Stimulated activated naive CD8-positive, alpha-beta T cell treated with anti-CD3 and anti-CD28 coated beads, Interleukin-15, amount 100 ng/mL, for 72 hours (primary cell): ENCODE measurements at regions not wholly inside any gene's neighbourhood (a gene's known extent, or its start where the extent isn't known, plus 50 kb on each side); places are given as distances from the start of the nearest gene placed in this dataset.
A peak's percentile ranks its signal among the peaks of the same experiment; 100 is the strongest.

Experiments
- ATAC-seq: fragments of 150-1000 bp; cut with Tn5 transposase; 2 replicates; pipeline ENCODE4 v1.10.0; 2021; ENCODE audit warnings: mild to moderate bottlenecking, moderate library complexity
- DNase-seq, 2 donors: peaks; one replicate each; pipeline ENCODE4 v3.0.0; 2021 to 2022
- H3K27ac Mint-ChIP-seq, 2 donors: one replicate each; pipeline ENCODE4 v1.8.0; 2022; ENCODE audit warnings: mild to moderate bottlenecking in 2 of 2, mixed read lengths in 2 of 2, moderate library complexity in 2 of 2
- H3K27me3 Mint-ChIP-seq: one replicate; pipeline ENCODE4 v1.8.0; 2022; ENCODE audit warnings: mixed read lengths
- H3K4me1 Mint-ChIP-seq: one replicate; pipeline ENCODE4 v1.8.0; 2022; ENCODE audit warnings: mild to moderate bottlenecking, mixed read lengths
- H3K4me3 Mint-ChIP-seq, 2 donors: one replicate each; pipeline ENCODE4 v1.8.0; 2022; ENCODE audit warnings: mild to moderate bottlenecking in 2 of 2, mixed read lengths in 2 of 2, moderate library complexity in 1 of 2
- H3K9me3 Mint-ChIP-seq, 2 donors: one replicate each; pipeline ENCODE4 v1.8.0; 2022; ENCODE audit warnings: mixed read lengths in 2 of 2

DNA sequence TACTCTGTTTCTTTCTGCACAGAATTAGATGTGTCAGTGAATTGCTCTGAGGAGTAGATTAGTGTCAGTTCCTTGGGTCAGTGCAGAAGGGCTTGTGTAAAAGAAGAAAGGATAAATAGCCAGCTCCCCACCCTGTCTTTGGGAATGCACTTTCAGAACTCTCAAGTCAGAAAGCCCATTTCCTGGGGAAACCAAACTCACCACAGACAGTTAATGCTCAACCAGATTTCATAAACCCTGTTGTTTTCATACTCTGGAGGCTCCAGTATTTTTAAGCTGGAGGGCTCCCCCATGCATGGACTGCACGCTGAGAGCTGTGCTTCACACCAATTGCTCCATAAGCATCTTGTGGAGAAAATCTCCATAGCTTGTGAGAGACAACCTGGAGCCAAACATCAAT, 449.7 kb downstream of the CDH26 start:
- Mint-ChIP-seq H3K4me1 (no peaks in the 10 kb centered on the region), H3K9me3 (peaks cover 0 to 20% of the 10 kb centered on the region in 2 donors), H3K27me3 (peaks cover 8% of the 10 kb centered on the region), H3K4me3 (no peak overlapping the region), H3K27ac (no peak overlapping the region)
- DNase-seq (no peak), ATAC-seq (no peak)

DNA sequence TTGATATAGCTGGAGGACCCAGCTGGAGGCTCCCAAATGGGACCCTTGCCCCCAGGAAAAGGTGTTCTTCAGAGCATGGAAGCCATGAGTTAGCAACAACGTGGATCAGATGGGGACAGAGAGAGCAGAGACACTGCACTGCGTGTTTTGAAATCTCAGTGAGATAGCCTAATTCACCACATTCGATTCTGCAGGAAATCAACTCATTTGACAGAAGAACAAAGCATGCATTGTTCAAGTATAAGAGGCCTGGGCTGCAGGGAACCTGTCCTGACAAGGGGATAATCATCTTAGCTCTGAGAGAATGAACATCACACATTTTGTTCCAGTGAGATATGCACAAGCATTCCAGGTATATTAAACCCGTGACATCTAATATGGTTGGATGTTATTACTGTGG, 450.2 kb downstream of the CDH26 start:
- DNase-seq, result no peak
- ATAC-seq, result no peak
- H3K4me3 Mint-ChIP-seq, result no peak overlapping the region
- no peaks in the 10 kb centered on the region for H3K4me1 Mint-ChIP-seq
- H3K27ac Mint-ChIP-seq, result no peak overlapping the region
- H3K9me3 Mint-ChIP-seq, result peaks cover 0 to 20% of the 10 kb centered on the region in 2 donors
- H3K27me3 Mint-ChIP-seq, result peaks cover 8% of the 10 kb centered on the region

DNA sequence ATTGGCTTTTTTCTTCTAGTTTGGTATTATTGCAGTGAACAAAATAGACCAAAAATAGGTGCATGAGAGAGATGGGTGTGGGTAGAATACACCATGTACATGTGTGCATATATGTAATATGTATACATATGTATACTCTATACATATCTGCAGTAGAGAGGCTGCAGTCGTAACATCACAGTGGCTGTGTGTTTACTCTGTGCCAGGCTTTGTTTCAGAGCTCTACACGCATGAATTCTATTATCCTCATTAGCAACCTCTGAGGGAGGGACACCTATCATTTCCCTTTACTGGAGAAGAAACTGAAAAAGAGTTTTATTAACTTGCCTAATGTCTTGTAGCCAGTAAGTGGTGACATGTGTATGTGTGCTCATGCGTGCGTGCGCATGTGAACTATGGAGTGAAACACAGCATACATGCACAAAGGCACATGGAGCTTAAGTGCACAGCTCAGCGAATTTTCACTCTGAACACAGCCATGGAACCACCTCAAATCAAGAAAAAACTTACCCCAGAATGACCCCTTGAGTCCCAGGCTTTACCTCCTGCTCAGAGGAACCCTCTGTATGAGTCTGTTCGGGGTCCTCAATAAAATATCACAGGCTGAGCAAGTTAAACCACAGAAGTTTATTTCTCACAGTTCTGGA, 452.5 kb downstream of the CDH26 start:
- DNase-seq, result no peak
- no peaks in the 10 kb centered on the region for H3K4me1 Mint-ChIP-seq
- no peak for ATAC-seq
- peaks cover 8% of the 10 kb centered on the region for H3K27me3 Mint-ChIP-seq
- peaks cover 0 to 20% of the 10 kb centered on the region in 2 donors for H3K9me3 Mint-ChIP-seq
- no peak overlapping the region for H3K4me3 Mint-ChIP-seq
- no peak overlapping the region for H3K27ac Mint-ChIP-seq

DNA sequence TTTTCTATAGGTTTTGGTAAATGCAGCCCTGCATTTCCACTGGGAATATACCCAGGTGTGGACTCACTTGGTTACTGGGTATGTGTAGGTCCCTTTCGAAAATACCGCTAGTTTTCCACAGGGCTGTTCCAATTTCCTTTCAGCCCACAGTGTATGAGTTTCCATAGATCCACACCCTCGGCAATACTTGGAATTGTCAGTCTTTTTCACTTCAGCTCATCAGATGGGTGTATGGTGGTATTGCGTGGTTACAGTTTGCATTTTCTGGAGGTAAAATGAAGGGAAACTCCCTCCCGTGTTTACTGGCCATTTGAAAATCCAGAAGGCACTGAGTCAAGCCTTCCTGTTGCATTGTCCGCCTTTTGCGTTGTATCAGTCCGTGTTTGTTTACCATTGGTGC, 453.6 kb downstream of the CDH26 start:
- peaks cover 7% of the 10 kb centered on the region for H3K27me3 Mint-ChIP-seq
- ATAC-seq (no peak), DNase-seq (no peak)
- peaks cover 0 to 19% of the 10 kb centered on the region in 2 donors for H3K9me3 Mint-ChIP-seq
- no peak overlapping the region for H3K4me3 Mint-ChIP-seq
- no peaks in the 10 kb centered on the region for H3K4me1 Mint-ChIP-seq
- H3K27ac Mint-ChIP-seq, result peak overlapping the region in 1 of 2 donors; percentile 80

DNA sequence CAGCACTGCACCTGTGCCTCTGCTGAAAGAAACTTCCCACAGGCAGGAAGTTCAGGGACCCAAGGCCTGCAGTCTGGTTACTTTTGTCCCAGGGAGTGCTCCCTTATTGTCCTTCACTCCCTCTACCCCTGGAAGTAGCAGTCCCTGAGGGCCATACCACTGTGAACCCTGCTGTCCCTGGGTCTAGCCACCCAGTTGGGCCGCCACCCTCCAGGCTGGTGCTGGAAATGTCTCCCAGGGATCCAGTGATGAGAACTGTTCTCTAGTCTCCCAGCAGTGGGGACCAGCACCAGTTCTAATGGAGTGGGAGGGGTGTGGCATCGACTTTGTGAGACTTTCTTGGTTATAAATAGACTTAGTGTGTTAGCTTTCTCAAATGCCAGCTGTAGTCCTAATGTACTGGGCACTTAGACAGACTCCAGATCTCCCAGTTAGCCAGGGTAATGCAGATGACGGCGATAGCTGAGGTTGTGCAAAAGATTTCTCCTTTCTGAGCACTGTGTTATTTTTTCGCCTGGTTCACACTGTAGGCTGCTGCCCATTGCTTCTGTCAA, 462.5 kb downstream of the CDH26 start:
- ATAC-seq, result no peak
- Mint-ChIP-seq H3K9me3 (no peaks in the 10 kb centered on the region), H3K4me1 (no peaks in the 10 kb centered on the region), H3K27me3 (peaks cover 14% of the 10 kb centered on the region), H3K27ac (no peak overlapping the region), H3K4me3 (no peak overlapping the region)
- DNase-seq, result no peak

DNA sequence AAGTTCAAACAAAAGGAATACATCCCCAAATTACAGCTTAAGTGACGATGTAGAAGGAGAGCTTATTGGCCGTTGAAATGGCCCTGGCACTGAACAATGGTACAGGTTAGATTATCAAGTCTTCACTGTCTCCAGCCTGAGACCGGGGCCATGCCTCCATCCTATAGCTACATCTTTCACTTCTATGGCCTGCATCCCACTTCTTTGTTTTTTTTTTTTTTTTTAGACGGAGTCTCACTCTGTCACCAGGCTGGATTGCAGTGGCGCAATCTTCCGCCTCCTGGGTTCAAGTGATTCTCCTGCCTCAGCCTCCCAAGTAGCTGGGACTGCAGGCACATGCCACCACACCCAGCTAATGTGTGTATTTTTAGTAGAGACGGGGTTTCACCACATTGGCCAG, 464.6 kb downstream of the CDH26 start:
- Mint-ChIP-seq H3K9me3 (no peaks in the 10 kb centered on the region), H3K27ac (peak overlapping the region in 1 of 2 donors; percentile 78), H3K27me3 (peaks cover 4% of the 10 kb centered on the region), H3K4me1 (no peaks in the 10 kb centered on the region), H3K4me3 (no peak overlapping the region)
- no peak for DNase-seq
- no peak for ATAC-seq

DNA sequence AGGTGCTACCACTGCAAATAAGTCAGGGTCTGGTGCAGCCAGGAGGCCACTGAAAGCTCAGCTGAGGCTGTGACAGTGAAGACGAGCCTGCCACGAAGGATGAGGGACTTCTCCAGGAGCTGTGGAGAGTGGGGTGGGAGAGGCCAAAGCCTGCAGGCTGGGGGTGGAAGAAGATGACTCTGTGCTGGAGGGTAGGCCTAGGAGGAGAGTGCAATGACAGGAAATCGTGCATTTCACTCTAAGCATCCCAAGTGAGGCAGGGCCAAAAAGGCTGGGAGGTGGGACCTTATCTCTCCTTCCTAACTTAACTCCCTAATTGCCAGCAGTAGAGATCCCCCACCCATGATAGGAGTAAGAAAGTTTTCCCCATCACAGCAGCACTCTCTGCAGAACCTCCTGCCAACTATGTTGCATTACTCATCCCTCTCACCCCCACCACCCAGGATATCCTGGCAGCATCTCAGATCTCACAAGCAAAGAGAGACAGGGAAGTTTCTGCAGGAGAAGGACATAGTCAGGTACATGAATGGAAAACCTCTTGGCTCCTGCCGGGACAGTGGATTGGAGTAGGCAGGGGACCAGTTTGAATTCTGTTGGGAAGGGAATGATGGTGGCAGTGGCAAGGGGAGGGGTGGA, 466.2 kb downstream of the CDH26 start:
- no peaks in the 10 kb centered on the region for H3K9me3 Mint-ChIP-seq
- no peaks in the 10 kb centered on the region for H3K4me1 Mint-ChIP-seq
- H3K27ac Mint-ChIP-seq, result no peak overlapping the region
- DNase-seq (no peak), ATAC-seq (no peak)
- H3K4me3 Mint-ChIP-seq, result no peak overlapping the region
- no peaks in the 10 kb centered on the region for H3K27me3 Mint-ChIP-seq

DNA sequence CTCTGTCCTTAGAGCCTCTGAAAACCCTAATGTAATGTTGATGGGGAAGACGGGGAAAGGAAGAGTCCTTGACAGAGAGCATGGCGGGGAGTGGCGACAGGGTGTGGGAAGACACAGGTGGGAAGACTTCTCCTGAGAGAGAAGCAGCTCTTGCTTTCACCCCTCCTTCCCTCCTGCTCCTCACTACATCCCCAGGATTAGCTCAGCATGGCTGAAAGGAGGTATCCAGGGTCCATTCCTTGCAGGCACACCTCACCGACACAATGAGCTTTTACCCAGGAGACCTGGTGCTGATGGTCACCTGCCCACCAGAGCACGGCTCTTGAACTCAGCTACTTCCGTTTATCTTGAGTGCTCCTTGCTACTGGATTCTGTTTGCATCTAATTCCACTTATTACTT, 469.3 kb downstream of the CDH26 start:
- DNase-seq, result no peak
- ATAC-seq, result no peak
- no peak overlapping the region for H3K27ac Mint-ChIP-seq
- no peaks in the 10 kb centered on the region for H3K4me1 Mint-ChIP-seq
- no peak overlapping the region for H3K4me3 Mint-ChIP-seq
- H3K27me3 Mint-ChIP-seq, result peaks cover 6% of the 10 kb centered on the region
- H3K9me3 Mint-ChIP-seq, result no peaks in the 10 kb centered on the region

DNA sequence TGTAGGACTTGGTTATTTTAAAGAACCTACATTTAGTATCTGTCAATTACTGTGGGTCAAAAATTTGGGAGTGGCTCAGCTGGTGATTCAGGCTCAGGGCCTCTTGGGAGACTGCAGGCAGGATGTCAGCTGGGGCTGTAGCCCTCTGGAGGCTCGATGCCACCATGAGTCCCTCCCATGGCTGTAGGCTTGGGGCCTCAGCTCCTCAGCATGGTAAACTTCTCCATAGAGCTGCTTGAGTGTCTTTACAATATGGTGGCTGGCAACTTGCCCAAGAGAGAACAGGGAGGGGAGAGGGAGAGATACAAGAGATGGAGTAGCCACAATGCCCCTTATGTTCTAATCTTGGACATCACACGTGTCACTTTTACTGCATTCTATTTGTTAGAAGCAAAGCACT, 470.4 kb downstream of the CDH26 start:
- H3K27me3 Mint-ChIP-seq, result peaks cover 14% of the 10 kb centered on the region
- DNase-seq (no peak), ATAC-seq (no peak)
- H3K4me1 Mint-ChIP-seq, result no peaks in the 10 kb centered on the region
- no peak overlapping the region for H3K4me3 Mint-ChIP-seq
- peak overlapping the region in 1 of 2 donors; percentile 21 for H3K27ac Mint-ChIP-seq
- H3K9me3 Mint-ChIP-seq, result no peaks in the 10 kb centered on the region

DNA sequence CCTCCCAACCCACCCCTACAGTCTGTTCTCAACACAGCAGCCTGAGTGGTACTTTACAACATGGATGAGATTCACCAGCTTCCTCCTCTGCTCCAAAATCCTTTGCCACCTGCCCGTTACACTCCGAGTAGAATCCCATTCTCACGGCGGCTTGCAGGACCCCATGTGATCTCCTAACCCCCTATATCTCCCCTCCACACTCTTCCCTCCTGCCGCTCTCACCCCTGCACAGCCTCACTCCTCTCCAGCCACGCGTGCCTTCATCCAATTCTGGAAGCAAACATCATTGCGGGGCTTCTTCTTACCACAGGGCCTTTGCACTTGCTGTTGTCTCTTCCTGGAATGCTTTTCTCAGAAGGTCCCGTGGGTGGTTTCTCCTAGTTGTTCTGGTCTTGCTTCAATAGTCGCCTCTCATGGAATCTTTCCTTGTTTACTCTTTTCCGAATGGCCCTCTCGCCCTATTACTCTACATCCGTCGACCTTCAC, 472.3 kb downstream of the CDH26 start:
- DNase-seq (no peak), ATAC-seq (no peak)
- Mint-ChIP-seq H3K9me3 (no peaks in the 10 kb centered on the region), H3K27me3 (peaks cover 15% of the 10 kb centered on the region), H3K4me3 (no peak overlapping the region), H3K27ac (no peak overlapping the region), H3K4me1 (no peaks in the 10 kb centered on the region)

DNA sequence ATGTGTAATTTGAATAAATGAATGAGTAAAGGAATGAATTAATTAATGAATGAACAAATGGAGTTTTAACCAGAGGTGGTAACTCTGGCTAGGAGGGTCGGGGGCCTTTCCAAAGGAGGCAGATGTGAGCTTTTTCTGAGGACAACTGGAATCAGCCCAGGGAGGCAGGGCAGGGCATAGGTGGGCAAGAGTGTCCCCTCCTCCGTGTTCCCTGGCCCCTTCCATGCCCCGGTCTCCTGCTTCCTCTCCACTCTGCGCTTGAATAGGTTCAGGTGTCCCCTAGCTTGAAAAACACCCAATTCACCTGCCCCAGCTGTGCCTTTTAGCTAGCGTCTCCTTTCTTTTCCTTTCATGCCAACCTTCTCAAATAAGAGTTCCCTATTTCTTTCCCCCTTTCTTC, 473.1 kb downstream of the CDH26 start:
- no peaks in the 10 kb centered on the region for H3K4me1 Mint-ChIP-seq
- no peaks in the 10 kb centered on the region for H3K9me3 Mint-ChIP-seq
- DNase-seq (no peak), ATAC-seq (no peak)
- H3K4me3 Mint-ChIP-seq, result no peak overlapping the region
- H3K27ac Mint-ChIP-seq, result no peak overlapping the region
- H3K27me3 Mint-ChIP-seq, result peaks cover 15% of the 10 kb centered on the region

DNA sequence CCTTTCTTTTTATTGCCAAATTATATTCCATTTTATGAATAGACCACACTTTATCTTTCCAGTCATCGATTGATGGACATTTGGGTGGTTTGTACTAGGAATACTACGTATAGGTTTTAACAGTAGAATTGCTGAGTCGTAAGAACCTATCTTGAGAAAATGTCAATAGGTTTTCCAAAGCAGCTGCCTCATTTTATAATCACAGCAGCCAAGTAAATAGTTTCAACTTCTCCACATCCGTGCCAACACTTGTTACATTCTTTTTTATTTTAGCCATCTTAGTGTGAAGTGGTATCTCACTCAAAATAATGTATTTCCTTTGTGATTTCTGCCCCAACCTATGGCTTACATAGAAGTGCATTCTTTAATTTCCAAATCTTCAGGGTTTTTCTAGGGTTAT, 479.2 kb downstream of the CDH26 start:
- peaks cover 0 to 7% of the 10 kb centered on the region in 2 donors for H3K9me3 Mint-ChIP-seq

DNA sequence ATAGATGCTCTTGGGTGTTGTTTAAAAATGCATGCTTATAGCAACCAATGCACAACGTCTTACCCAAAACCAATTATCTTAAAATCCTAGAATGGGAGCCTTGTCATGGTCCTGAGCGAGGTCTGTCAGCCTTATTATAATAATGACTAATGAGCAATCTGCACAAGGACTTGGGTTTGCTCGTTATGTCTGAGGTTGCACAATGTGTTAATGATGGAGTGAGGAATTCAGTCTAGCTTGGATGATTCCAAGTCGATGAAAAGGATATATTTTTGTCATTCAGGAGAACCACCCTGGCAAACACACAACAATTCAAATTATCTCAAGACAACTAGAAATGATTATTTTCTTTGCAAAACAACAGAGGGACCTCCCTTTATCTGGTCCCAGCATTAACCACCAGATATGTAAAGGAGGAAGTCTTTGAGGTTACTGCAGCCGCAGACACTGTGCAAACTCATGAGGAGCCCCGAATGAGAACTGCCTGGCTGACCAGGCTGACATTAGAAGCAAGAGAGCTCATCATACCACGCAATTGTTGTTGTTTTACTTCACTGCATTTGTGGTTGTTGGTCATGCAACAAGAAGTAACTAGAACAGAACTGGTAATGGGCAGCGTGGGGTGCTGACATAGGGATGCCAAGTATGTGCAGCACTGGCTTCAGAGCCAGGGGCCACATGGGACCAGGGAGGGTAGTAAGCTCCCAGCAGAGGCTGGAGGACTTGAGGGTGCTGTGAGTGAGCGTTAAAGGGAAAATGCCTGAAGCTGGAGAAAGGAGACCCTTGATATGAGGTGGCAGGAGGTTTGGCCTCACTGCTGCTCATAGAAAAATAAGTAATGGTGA, 488.3 kb downstream of the CDH26 start:
- H3K4me3 Mint-ChIP-seq, result no peak overlapping the region
- peaks cover 0 to 8% of the 10 kb centered on the region in 2 donors for H3K9me3 Mint-ChIP-seq
- peak; percentile 33 for ATAC-seq
- no peaks in the 10 kb centered on the region for H3K4me1 Mint-ChIP-seq
- H3K27ac Mint-ChIP-seq, result peak overlapping the region in 1 of 2 donors; percentile 84
- no peak for DNase-seq
- peaks cover 19% of the 10 kb centered on the region for H3K27me3 Mint-ChIP-seq

More for the DNA sequence above, 479.2 kb downstream of the CDH26 start:
- H3K4me3 Mint-ChIP-seq, result no peak overlapping the region
- ATAC-seq (no peak), DNase-seq (no peak)
- peaks cover 9% of the 10 kb centered on the region for H3K27me3 Mint-ChIP-seq
- no peaks in the 10 kb centered on the region for H3K4me1 Mint-ChIP-seq
- no peak overlapping the region for H3K27ac Mint-ChIP-seq

DNA sequence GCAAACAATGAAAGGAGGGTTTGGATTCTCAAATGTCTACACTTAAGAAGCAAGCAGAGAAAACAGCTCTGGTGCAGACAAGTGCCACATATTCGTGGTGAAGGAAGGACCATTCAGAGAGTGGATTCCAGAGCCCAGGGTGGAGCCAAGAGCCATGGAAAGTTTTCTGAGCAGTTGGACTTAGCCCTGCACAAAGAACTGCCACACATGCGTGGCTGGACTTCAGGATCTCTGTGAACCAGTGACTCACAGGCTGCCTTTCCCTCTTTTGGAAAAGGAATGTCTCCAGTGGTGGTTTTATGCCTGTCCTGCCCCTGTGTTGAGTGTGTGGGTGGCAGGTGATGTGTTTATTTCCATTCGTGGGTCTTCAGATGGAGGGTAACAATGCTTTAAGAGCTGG, 489.5 kb downstream of the CDH26 start:
- Mint-ChIP-seq H3K4me1 (no peaks in the 10 kb centered on the region), H3K27ac (no peak overlapping the region), H3K9me3 (peaks cover 0 to 4% of the 10 kb centered on the region in 2 donors), H3K27me3 (peaks cover 20% of the 10 kb centered on the region), H3K4me3 (no peak overlapping the region)
- DNase-seq (no peak), ATAC-seq (no peak)

DNA sequence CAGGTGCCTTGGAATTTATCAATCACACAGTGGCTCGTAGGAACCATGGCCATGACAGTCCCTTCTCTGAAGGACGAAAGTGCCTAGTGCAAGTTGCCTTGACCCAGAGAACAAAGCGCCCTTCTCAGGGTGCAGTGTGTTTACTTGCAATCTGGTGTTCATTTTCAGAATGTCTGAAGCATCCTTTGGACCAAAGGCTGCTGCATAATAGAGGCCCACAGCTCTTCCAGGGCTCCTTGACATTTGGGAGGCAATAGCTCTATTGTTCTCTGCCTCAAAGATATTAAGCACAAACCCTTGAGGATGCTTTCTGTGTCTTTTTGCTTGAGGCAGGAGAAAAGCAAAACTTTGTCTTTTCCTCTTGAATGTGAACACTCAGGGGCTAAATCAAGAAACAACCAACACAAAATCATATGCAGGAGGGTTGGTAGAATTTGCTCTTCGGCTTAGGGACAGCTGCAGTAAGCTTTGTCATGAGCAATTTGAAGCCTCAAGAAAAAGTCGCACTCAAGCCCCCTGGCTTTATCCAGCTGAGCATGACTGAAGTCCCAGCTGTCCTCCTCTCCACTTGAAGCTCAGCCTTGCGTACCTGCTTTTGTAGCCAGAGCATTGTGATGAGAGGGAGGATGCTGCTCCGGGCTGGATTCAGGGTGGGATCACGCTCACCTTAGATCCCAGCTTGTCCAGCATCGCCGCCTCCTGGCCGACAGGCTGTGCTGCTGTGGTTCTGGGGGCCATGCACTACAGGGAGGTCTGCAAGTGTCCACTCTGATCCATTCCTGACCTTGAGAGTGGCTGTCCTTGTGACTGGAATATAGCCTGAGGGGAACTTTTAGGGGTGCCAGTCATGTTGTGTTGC, 495.4 kb downstream of the CDH26 start:
- Mint-ChIP-seq H3K27me3 (peaks cover 5% of the 10 kb centered on the region), H3K27ac (peak overlapping the region in 1 of 2 donors; percentile 80), H3K4me3 (no peak overlapping the region), H3K4me1 (no peaks in the 10 kb centered on the region), H3K9me3 (peaks cover 0 to 6% of the 10 kb centered on the region in 2 donors)
- DNase-seq, result no peak
- no peak for ATAC-seq
